H9 (cell line): ENCODE measurements at regions not wholly inside any gene's neighbourhood (a gene's known extent, or its start where the extent isn't known, plus 50 kb on each side); places are given as distances from the start of the nearest gene placed in this dataset.

ENCODE experiments used
- DNase-seq: peaks from one replicate; pipeline ENCODE4 v3.0.0-alpha.2; 2017
- H2AFZ ChIP-seq: one replicate; pipeline ENCODE4 v1.6.1; 2013; ENCODE audit warnings: mild to moderate bottlenecking, low read length, control low read depth, moderate library complexity
- H2AK5ac ChIP-seq: 2 replicates; pipeline ENCODE4 v1.6.1; 2013; ENCODE audit warnings: low read length, control low read depth, mixed read lengths; ENCODE audit not compliant: insufficient read length
- H2BK120ac ChIP-seq: one replicate; pipeline ENCODE4 v1.6.1; 2013; ENCODE audit warnings: low read depth, mild to moderate bottlenecking, low read length, control low read depth, inconsistent platforms; ENCODE audit not compliant: poor library complexity, severe bottlenecking
- H2BK12ac ChIP-seq: 2 replicates; pipeline ENCODE4 v1.6.1; 2013; ENCODE audit warnings: low read length, control low read depth, mixed read lengths, low read depth; ENCODE audit not compliant: insufficient read length
- H2BK15ac ChIP-seq: 2 replicates; pipeline ENCODE4 v1.6.1; 2013; ENCODE audit warnings: low read depth, low read length, control low read depth
- H2BK20ac ChIP-seq: one replicate; pipeline ENCODE4 v1.6.1; 2013; ENCODE audit warnings: low read depth, mild to moderate bottlenecking, low read length, control low read depth, inconsistent platforms; ENCODE audit not compliant: poor library complexity, severe bottlenecking
- H2BK5ac ChIP-seq: 2 replicates; pipeline ENCODE4 v1.6.1; 2013; ENCODE audit warnings: low read length, control low read depth, mixed read lengths; ENCODE audit not compliant: insufficient read length
- H3K14ac ChIP-seq: 2 replicates; pipeline ENCODE4 v1.6.1; 2013; ENCODE audit warnings: low read length, control low read depth; ENCODE audit not compliant: insufficient read depth
- H3K18ac ChIP-seq: 2 replicates; pipeline ENCODE4 v1.6.1; 2013; ENCODE audit warnings: low read depth, mild to moderate bottlenecking, mixed read lengths, low read length, control low read depth; ENCODE audit not compliant: insufficient read length
- H3K23ac ChIP-seq: 2 replicates; pipeline ENCODE4 v1.6.1; 2013; ENCODE audit warnings: low read length, control low read depth, mixed read lengths, low read depth; ENCODE audit not compliant: insufficient read length
- H3K23me2 ChIP-seq: 2 replicates; pipeline ENCODE4 v1.6.1; 2013; ENCODE audit warnings: low read depth, mild to moderate bottlenecking, mixed read lengths, low read length, control low read depth; ENCODE audit not compliant: insufficient read length, poor library complexity, severe bottlenecking
- H3K27ac ChIP-seq: 2 replicates; pipeline ENCODE4 v1.5.1; 2013; ENCODE audit warnings: low read length, control low read depth, mixed read lengths, low read depth; ENCODE audit not compliant: insufficient read length
- H3K27me3 ChIP-seq: 2 replicates; pipeline ENCODE4 v1.6.1; 2013; ENCODE audit warnings: low read length, control low read depth, inconsistent platforms; ENCODE audit not compliant: insufficient read depth
- H3K4ac ChIP-seq: 2 replicates; pipeline ENCODE4 v1.6.1; 2013; ENCODE audit warnings: low read depth, mild to moderate bottlenecking, control low read depth, inconsistent platforms, low read length, moderate library complexity
- H3K4me1 ChIP-seq: 2 replicates; pipeline ENCODE4 v1.6.1; 2013; ENCODE audit warnings: low read length, control low read depth, inconsistent platforms; ENCODE audit not compliant: insufficient read depth
- H3K4me2 ChIP-seq: 2 replicates; pipeline ENCODE4 v1.6.1; 2013; ENCODE audit warnings: low read length, control low read depth, mixed read lengths; ENCODE audit not compliant: insufficient read length, insufficient read depth
- H3K56ac ChIP-seq: 2 replicates; pipeline ENCODE4 v1.6.1; 2013; ENCODE audit warnings: low read depth, mild to moderate bottlenecking, mixed read lengths, low read length, control low read depth; ENCODE audit not compliant: insufficient read length
- H3K79me1 ChIP-seq: 2 replicates; pipeline ENCODE4 v1.6.1; 2013; ENCODE audit warnings: low read depth, mild to moderate bottlenecking, moderate library complexity, low read length, control low read depth, inconsistent platforms; ENCODE audit not compliant: insufficient read depth, poor library complexity, severe bottlenecking
- H3K79me2 ChIP-seq: 2 replicates; pipeline ENCODE4 v1.6.1; 2013; ENCODE audit warnings: low read length, control low read depth, inconsistent platforms; ENCODE audit not compliant: insufficient read depth
- H3K9ac ChIP-seq: 2 replicates; pipeline ENCODE4 v1.6.1; 2013; ENCODE audit warnings: low read length, control low read depth, mixed read lengths; ENCODE audit not compliant: insufficient read length; ENCODE audit errors: extremely low read depth
- H3K9me3 ChIP-seq: one replicate; pipeline ENCODE4 v1.6.1; 2013; ENCODE audit warnings: low read depth, low read length, inconsistent platforms; ENCODE audit not compliant: control insufficient read depth
- H3T11ph ChIP-seq: one replicate; pipeline ENCODE4 v1.6.1; 2013; ENCODE audit warnings: mild to moderate bottlenecking, low read length, control low read depth, inconsistent platforms
- H4K20me1 ChIP-seq: one replicate; pipeline ENCODE4 v1.6.1; 2013; ENCODE audit not compliant: control insufficient read depth, insufficient read length, insufficient read depth
- H4K5ac ChIP-seq: 2 replicates; pipeline ENCODE4 v1.6.1; 2013; ENCODE audit warnings: low read depth, mild to moderate bottlenecking, mixed read lengths, low read length, control low read depth; ENCODE audit not compliant: insufficient read length
- H4K8ac ChIP-seq: replicated peaks from 2 replicates; pipeline ENCODE4 v1.6.1; 2013; ENCODE audit warnings: low read length, control low read depth, mixed read lengths, low read depth; ENCODE audit not compliant: insufficient read length
- H4K91ac ChIP-seq: 2 replicates; pipeline ENCODE4 v1.6.1; 2013; ENCODE audit warnings: low read depth, mild to moderate bottlenecking, moderate library complexity, mixed read lengths, low read length, control low read depth; ENCODE audit not compliant: insufficient read length
- H3K27ac Mint-ChIP-seq, 3 experiments: 2 replicates in 2 of 3; 3 replicates in 1 of 3; pipeline ENCODE4 v1.8.0; 2020 to 2021; ENCODE audit warnings: mixed read lengths in 3 of 3, mild to moderate bottlenecking in 1 of 3, moderate library complexity in 1 of 3
- H3K27me3 Mint-ChIP-seq: 2 replicates; pipeline ENCODE4 v1.8.0; 2021; ENCODE audit warnings: low read depth, mild to moderate bottlenecking, moderate library complexity, mixed read lengths
- H3K36me3 Mint-ChIP-seq, 3 experiments: 2 replicates in 2 of 3; 3 replicates in 1 of 3; pipeline ENCODE4 v1.8.0; 2020 to 2021; ENCODE audit warnings: low read depth in 3 of 3, mixed read lengths in 3 of 3; ENCODE audit not compliant: insufficient read depth in 1 of 3
- H3K4me1 Mint-ChIP-seq, 2 experiments: 2 replicates each; pipeline ENCODE4 v1.8.0; 2020; ENCODE audit warnings: mixed read lengths in 2 of 2
- H3K4me3 Mint-ChIP-seq, 2 experiments: 2 replicates in 1 of 2; 3 replicates in 1 of 2; pipeline ENCODE4 v1.8.0; 2020 to 2021; ENCODE audit warnings: mild to moderate bottlenecking in 2 of 2, mixed read lengths in 2 of 2, moderate library complexity in 1 of 2
- H3K9me3 Mint-ChIP-seq, 2 experiments: 2 replicates in 1 of 2; 3 replicates in 1 of 2; pipeline ENCODE4 v1.8.0; 2020; ENCODE audit warnings: mild to moderate bottlenecking in 2 of 2, mixed read lengths in 2 of 2, moderate library complexity in 1 of 2
- WGBS: extraction: QIAGEN DNeasy Blood & Tissue Kit; methylation state at CpG from one replicate; pipeline ENCODE4 v1.1.7; 2013; ENCODE audit warnings: missing lambda C conversion rate, low lambda C conversion rate, mixed read lengths; ENCODE audit not compliant: insufficient read length; ENCODE audit errors: extremely low coverage; 5-methylcytosine and 5-hydroxymethylcytosine counted together
- TF ChIP-seq, protein P1 (sequence below): fragments of 200-600 bp; sonication (generic); conservative IDR thresholded peaks from 3 replicates; pipeline ENCODE4 v1.8.0; 2021; ENCODE audit warnings: antibody characterized with exemption, mild to moderate bottlenecking

DNA sequence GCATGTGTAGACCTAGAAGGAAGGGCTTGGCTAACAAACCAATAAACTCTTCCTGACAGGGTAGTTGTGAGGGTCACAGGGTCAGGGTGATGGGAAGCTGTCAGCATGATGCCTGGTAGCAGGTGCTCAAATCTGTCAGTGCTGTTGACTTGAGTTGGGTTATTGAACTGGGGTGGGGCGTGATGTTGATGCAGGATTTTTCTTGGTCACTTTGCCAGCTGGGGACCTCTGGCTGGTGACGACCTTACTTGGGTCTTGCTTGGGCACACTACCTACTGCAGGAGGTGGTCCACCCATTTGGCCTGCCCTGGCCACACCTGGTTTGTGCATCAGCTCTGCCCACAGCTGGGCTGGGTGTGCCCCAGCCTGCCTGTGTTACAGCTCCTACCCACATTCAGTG is 624.4 kb downstream of the PTPRU start:
- H3K4me2 ChIP-seq, result no peak overlapping the region
- no peak overlapping the region for H2AK5ac ChIP-seq
- no peak overlapping the region for H2BK120ac ChIP-seq
- no peak overlapping the region for H3K14ac ChIP-seq
- Mint-ChIP-seq H3K27ac (no peak overlapping the region), H3K9me3 (peaks cover 16 to 17% of the 10 kb centered on the region in 2 experiments), H3K27me3 (peaks cover 10% of the 10 kb centered on the region), H3K36me3 (peaks cover 7 to 14% (median 9%) of the 10 kb centered on the region in 3 experiments), H3K4me3 (no peak overlapping the region), H3K4me1 (peaks cover 3 to 4% of the 10 kb centered on the region in 2 experiments; a peak in 3 of 4 replicates)
- H4K20me1 ChIP-seq, result no peaks in the 10 kb centered on the region
- no peak overlapping the region for H4K5ac ChIP-seq
- no peak overlapping the region for H2BK20ac ChIP-seq
- H3K79me2 ChIP-seq, result no peaks in the 10 kb centered on the region
- H3K18ac ChIP-seq, result no peak overlapping the region
- no peak overlapping the region for H3K23ac ChIP-seq
- peaks cover 13% of the 10 kb centered on the region for H3K9me3 ChIP-seq
- no peak overlapping the region for H4K8ac ChIP-seq
- no peak for DNase-seq
- H3K9ac ChIP-seq, result no peak overlapping the region
- no peak overlapping the region for H3K27ac ChIP-seq
- H2BK5ac ChIP-seq, result no peak overlapping the region
- TF ChIP-seq, protein P1, sequence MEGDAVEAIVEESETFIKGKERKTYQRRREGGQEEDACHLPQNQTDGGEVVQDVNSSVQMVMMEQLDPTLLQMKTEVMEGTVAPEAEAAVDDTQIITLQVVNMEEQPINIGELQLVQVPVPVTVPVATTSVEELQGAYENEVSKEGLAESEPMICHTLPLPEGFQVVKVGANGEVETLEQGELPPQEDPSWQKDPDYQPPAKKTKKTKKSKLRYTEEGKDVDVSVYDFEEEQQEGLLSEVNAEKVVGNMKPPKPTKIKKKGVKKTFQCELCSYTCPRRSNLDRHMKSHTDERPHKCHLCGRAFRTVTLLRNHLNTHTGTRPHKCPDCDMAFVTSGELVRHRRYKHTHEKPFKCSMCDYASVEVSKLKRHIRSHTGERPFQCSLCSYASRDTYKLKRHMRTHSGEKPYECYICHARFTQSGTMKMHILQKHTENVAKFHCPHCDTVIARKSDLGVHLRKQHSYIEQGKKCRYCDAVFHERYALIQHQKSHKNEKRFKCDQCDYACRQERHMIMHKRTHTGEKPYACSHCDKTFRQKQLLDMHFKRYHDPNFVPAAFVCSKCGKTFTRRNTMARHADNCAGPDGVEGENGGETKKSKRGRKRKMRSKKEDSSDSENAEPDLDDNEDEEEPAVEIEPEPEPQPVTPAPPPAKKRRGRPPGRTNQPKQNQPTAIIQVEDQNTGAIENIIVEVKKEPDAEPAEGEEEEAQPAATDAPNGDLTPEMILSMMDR, result no peak
- H3K4me1 ChIP-seq, result no peaks in the 10 kb centered on the region
- no peak overlapping the region for H2BK15ac ChIP-seq
- H2AFZ ChIP-seq, result no peak overlapping the region
- no peak overlapping the region for H2BK12ac ChIP-seq
- H4K91ac ChIP-seq, result no peak overlapping the region
- H3T11ph ChIP-seq, result no peak overlapping the region
- WGBS, result no CpG with 5 or more reads among the region's 2 CpGs
- H3K27me3 ChIP-seq, result no peaks in the 10 kb centered on the region
- H3K4ac ChIP-seq, result no peak overlapping the region
- no peak overlapping the region for H3K56ac ChIP-seq
- H3K23me2 ChIP-seq, result no peaks in the 10 kb centered on the region
- H3K79me1 ChIP-seq, result no peaks in the 10 kb centered on the region
